ENCODE measurements at regions not wholly inside any gene's neighbourhood (a gene's known extent, or its start where the extent isn't known, plus 50 kb on each side); places are given as distances from the start of the nearest gene placed in this dataset.

DNA sequence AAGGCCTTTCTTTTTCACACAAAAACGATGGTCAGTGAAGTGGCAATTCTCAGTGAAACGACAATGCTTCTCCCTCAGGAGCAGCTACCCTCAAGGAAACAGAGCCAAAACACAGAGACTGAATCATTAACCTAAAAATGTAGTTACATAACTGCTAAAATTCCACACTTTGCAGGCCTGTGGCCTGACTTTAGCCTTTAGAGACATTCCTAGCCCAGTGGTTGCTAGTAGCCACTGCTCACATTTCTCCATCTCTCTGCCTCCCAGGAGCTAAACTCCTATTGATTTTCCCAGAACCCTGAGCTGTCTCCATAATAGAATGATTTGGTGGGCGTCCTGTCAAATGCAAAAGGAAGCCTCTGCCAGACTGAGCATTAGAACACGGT, 630.1 kb upstream of the KCNMB2 start:
- TF ChIP-seq, protein P1, sequence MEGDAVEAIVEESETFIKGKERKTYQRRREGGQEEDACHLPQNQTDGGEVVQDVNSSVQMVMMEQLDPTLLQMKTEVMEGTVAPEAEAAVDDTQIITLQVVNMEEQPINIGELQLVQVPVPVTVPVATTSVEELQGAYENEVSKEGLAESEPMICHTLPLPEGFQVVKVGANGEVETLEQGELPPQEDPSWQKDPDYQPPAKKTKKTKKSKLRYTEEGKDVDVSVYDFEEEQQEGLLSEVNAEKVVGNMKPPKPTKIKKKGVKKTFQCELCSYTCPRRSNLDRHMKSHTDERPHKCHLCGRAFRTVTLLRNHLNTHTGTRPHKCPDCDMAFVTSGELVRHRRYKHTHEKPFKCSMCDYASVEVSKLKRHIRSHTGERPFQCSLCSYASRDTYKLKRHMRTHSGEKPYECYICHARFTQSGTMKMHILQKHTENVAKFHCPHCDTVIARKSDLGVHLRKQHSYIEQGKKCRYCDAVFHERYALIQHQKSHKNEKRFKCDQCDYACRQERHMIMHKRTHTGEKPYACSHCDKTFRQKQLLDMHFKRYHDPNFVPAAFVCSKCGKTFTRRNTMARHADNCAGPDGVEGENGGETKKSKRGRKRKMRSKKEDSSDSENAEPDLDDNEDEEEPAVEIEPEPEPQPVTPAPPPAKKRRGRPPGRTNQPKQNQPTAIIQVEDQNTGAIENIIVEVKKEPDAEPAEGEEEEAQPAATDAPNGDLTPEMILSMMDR (IDR thresholded peaks at IDR 0.05) = peak in 1 of 4 donors; percentile 6
- TF ChIP-seq POLR2A (IDR thresholded peaks at IDR 0.05) = no peak
